HG03342 (cell line): ENCODE measurements at regions not wholly inside any gene's neighbourhood (a gene's known extent, or its start where the extent isn't known, plus 50 kb on each side); places are given as distances from the start of the nearest gene placed in this dataset.

Source experiments
- ATAC-seq: cut with Tn5 transposase; IDR thresholded peaks from one replicate; pipeline ENCODE4 v1.9.1; 2021; ENCODE audit warnings: mild to moderate bottlenecking, moderate library complexity; ENCODE audit not compliant: unreplicated experiment

- ATAC-seq, result no peak
Observed at GRCh38 chr6:44500074-44500473, 112.6 kb downstream of the CDC5L start.

- no peak for ATAC-seq
Observed at GRCh38 chr6:44503471-44503870, 116.0 kb downstream of the CDC5L start.

- no peak for ATAC-seq
Observed at GRCh38 chr6:44504301-44504791, 116.8 kb downstream of the CDC5L start.

- ATAC-seq, result no peak
Observed at GRCh38 chr6:44505751-44506150, 118.2 kb downstream of the CDC5L start.

- no peak for ATAC-seq
Observed at GRCh38 chr6:44507014-44507413, 119.5 kb downstream of the CDC5L start.

GRCh38 chr6:44508646-44509045 is 121.1 kb downstream of the CDC5L start:
- no peak for ATAC-seq

GRCh38 chr6:44511126-44511525 is 123.6 kb downstream of the CDC5L start:
- ATAC-seq, result no peak

GRCh38 chr6:44512868-44513741 is 125.6 kb downstream of the CDC5L start:
- no peak for ATAC-seq

GRCh38 chr6:44514085-44514484 is 126.6 kb downstream of the CDC5L start:
- ATAC-seq, result no peak

GRCh38 chr6:44514576-44515193 is 127.2 kb downstream of the CDC5L start:
- no peak for ATAC-seq

GRCh38 chr6:44522871-44523270 is 135.4 kb downstream of the CDC5L start:
- ATAC-seq, result no peak

GRCh38 chr6:44524476-44525227 is 137.1 kb downstream of the CDC5L start:
- no peak for ATAC-seq

GRCh38 chr6:44525761-44526351 is 138.3 kb downstream of the CDC5L start:
- ATAC-seq, result no peak

- ATAC-seq, result no peak
Observed at GRCh38 chr6:44527181-44527580, 139.7 kb downstream of the CDC5L start.

GRCh38 chr6:44527583-44528369 is 140.3 kb downstream of the CDC5L start:
- ATAC-seq, result no peak

- no peak for ATAC-seq
Observed at GRCh38 chr6:44528370-44528644, 140.8 kb downstream of the CDC5L start.

GRCh38 chr6:44528716-44529115 is 141.2 kb downstream of the CDC5L start:
- ATAC-seq, result no peak

- ATAC-seq, result no peak
Observed at GRCh38 chr6:44529146-44529905, 141.8 kb downstream of the CDC5L start.

GRCh38 chr6:44530209-44530909 is 142.9 kb downstream of the CDC5L start:
- no peak for ATAC-seq
